HUDEP-2 (cell line): ENCODE measurements at regions not wholly inside any gene's neighbourhood (a gene's known extent, or its start where the extent isn't known, plus 50 kb on each side); places are given as distances from the start of the nearest gene placed in this dataset.
"Not testable (repeated sequence)": the region's sequence is repeated elsewhere in the genome, so short reads cannot be mapped to it uniquely, and the experiment has no call there.

Source experiments
- DNase-seq, 76 experiments: peaks; one replicate each; lab custom pipeline; 2025; ENCODE audit not compliant: unreplicated experiment in 76 of 76; lab: John Stamatoyannopoulos, UW

- no peak for DNase-seq
These were observed 211.0 kb upstream of the PBX1 start for GRCh38 chr1:164347980-164348379.

- no peak for DNase-seq
These were observed 202.5 kb upstream of the PBX1 start for GRCh38 chr1:164356511-164356910.

GRCh38 chr1:164360265-164360664 is 198.7 kb upstream of the PBX1 start:
- no peak for DNase-seq

GRCh38 chr1:164361927-164362326 is 197.1 kb upstream of the PBX1 start:
- DNase-seq, result no peak

- no peak for DNase-seq
These were observed 195.0 kb upstream of the PBX1 start for GRCh38 chr1:164363980-164364379.

GRCh38 chr1:164366014-164366413 is 193.0 kb upstream of the PBX1 start:
- DNase-seq, result no peak

GRCh38 chr1:164369698-164370365 is 189.2 kb upstream of the PBX1 start:
- DNase-seq, result no peak

GRCh38 chr1:164380893-164381292 is 178.1 kb upstream of the PBX1 start:
- DNase-seq, result no peak

GRCh38 chr1:164382384-164382783 is 176.6 kb upstream of the PBX1 start:
- DNase-seq, result no peak

GRCh38 chr1:164384262-164384661 is 174.7 kb upstream of the PBX1 start:
- no peak for DNase-seq

- no peak for DNase-seq
These were observed 141.8 kb upstream of the PBX1 start for GRCh38 chr1:164417016-164417704.

- DNase-seq, result no peak
These were observed 135.8 kb upstream of the PBX1 start for GRCh38 chr1:164423136-164423535.

GRCh38 chr1:164433141-164433817 is 125.7 kb upstream of the PBX1 start:
- no peak for DNase-seq

GRCh38 chr1:164433818-164434170 is 125.2 kb upstream of the PBX1 start:
- no peak for DNase-seq

GRCh38 chr1:164440232-164440631 is 118.8 kb upstream of the PBX1 start:
- no peak for DNase-seq

- DNase-seq, result no peak
These were observed 115.8 kb upstream of the PBX1 start for GRCh38 chr1:164443166-164443565.

GRCh38 chr1:164443836-164444235 is 115.1 kb upstream of the PBX1 start:
- DNase-seq, result no peak

GRCh38 chr1:164446020-164446419 is 113.0 kb upstream of the PBX1 start:
- no peak for DNase-seq

GRCh38 chr1:164452549-164452948 is 106.4 kb upstream of the PBX1 start:
- no peak for DNase-seq

- no peak for DNase-seq
These were observed 102.7 kb upstream of the PBX1 start for GRCh38 chr1:164456272-164456671.

- DNase-seq, result not testable (repeated sequence)
These were observed 99.8 kb upstream of the PBX1 start for GRCh38 chr1:164459176-164459575.

GRCh38 chr1:164466001-164466421 is 93.0 kb upstream of the PBX1 start:
- DNase-seq, result no peak
